Activated naive CD4-positive, alpha-beta T cell treated with anti-CD3 and anti-CD28 coated beads for 36 hours (primary cell): ENCODE measurements at regions not wholly inside any gene's neighbourhood (a gene's known extent, or its start where the extent isn't known, plus 50 kb on each side); places are given as distances from the start of the nearest gene placed in this dataset.

Experiments
- CTCF ChIA-PET: fragments of 350-600 bp; sonication (Branson Sonifier 250); formaldehyde crosslinking; loops from one replicate; lab custom pipeline; 2021; ENCODE audit warnings: antibody characterized with exemption; lab: Charles Lee
- DNase-seq: peaks from one replicate; pipeline ENCODE4 v3.0.0-alpha.2; 2020
- H3K27ac Mint-ChIP-seq: one replicate; pipeline ENCODE4 v1.8.0; 2021; ENCODE audit warnings: mild to moderate bottlenecking, mixed read lengths
- H3K27me3 Mint-ChIP-seq: one replicate; pipeline ENCODE4 v1.8.0; 2021; ENCODE audit warnings: low read depth, mixed read lengths
- H3K36me3 Mint-ChIP-seq: one replicate; pipeline ENCODE4 v1.8.0; 2021; ENCODE audit warnings: low read depth, mixed read lengths
- H3K4me1 Mint-ChIP-seq: one replicate; pipeline ENCODE4 v1.8.0; 2021; ENCODE audit warnings: low read depth, mixed read lengths
- H3K4me3 Mint-ChIP-seq: one replicate; pipeline ENCODE4 v1.8.0; 2021; ENCODE audit warnings: mild to moderate bottlenecking, moderate library complexity, mixed read lengths
- H3K9me3 Mint-ChIP-seq: one replicate; pipeline ENCODE4 v1.8.0; 2021; ENCODE audit warnings: mixed read lengths
- intact Hi-C: fragments of 100-400 bp; cut with micrococcal nuclease; formaldehyde crosslinking; loops from one replicate; pipeline ENCODE4 v1.15.1; 2023

DNA sequence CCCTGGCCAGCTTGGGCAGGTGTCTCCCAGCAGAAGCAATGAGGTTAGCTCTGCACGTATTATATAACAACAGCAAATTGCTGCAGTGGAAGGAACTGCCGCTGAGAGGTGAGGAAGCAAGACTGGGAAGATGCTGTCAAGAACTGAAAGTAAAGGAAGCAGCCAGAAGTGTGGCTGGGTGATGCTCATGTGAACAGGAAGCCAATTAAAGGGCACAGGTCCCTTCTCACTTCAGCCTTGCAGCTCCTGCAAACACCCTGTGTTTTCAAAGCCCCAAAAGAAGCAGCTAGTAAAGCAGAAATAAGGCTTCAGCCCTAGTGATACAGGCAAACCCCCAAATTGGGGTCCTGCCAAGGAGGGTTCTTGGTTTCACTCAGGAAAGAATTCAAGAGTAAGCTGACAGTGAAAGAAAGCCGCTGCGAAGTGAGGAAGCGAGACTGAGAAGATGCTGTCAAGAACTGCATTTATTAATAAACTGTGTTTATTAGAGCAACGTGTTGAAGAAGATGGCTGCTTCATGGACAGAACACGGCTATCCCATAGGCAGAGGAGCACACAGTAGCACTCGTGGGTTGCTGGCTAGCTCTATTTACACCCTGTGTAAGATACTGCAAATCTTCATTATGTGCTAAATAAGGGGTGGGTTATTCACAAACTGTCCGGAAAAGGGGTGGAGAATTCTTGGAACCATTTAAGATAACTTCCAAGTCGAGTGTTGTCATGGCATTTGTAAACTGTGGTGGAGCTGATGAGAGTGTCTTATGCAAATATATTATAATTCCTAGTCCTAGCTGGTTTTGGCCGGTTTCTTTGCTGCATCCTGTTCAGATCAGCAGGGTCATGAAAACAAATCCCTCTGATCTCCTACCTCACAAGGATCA lies 152.2 kb downstream of the LINC00237 start:
- H3K4me1 Mint-ChIP-seq, result no peaks in the 10 kb centered on the region
- H3K4me3 Mint-ChIP-seq, result no peak overlapping the region
- no peak for DNase-seq
- no peaks in the 10 kb centered on the region for H3K36me3 Mint-ChIP-seq
- intact Hi-C loops, result no loop called here
- CTCF ChIA-PET, result no interaction called here
- H3K27ac Mint-ChIP-seq, result no peak overlapping the region
- H3K27me3 Mint-ChIP-seq, result peaks cover 15% of the 10 kb centered on the region
- H3K9me3 Mint-ChIP-seq, result no peaks in the 10 kb centered on the region

GRCh38 chr20:20950620-20951019 lies 155.5 kb downstream of the LINC00237 start:
- H3K4me3 Mint-ChIP-seq, result no peak overlapping the region
- no peaks in the 10 kb centered on the region for H3K4me1 Mint-ChIP-seq
- H3K9me3 Mint-ChIP-seq, result peaks cover 2% of the 10 kb centered on the region
- H3K27ac Mint-ChIP-seq, result no peak overlapping the region
- H3K36me3 Mint-ChIP-seq, result no peaks in the 10 kb centered on the region
- intact Hi-C loops, result no loop called here
- peaks cover 15% of the 10 kb centered on the region for H3K27me3 Mint-ChIP-seq
- DNase-seq, result no peak
- CTCF ChIA-PET, result interaction anchor here (0.5 to 0.6 kb wide), 3 partner anchors 18 to 318 kb away, joined by 3 to 4 read pairs (median 3); no protein-coding TSS in a partner anchor

GRCh38 chr20:20946122-20946759 lies 159.9 kb downstream of the LINC00237 start:
- Mint-ChIP-seq H3K4me1 (no peaks in the 10 kb centered on the region), H3K27ac (no peak overlapping the region), H3K27me3 (peaks cover 7% of the 10 kb centered on the region), H3K36me3 (no peaks in the 10 kb centered on the region), H3K4me3 (no peak overlapping the region), H3K9me3 (peaks cover 4% of the 10 kb centered on the region)
- intact Hi-C loops, result no loop called here
- CTCF ChIA-PET, result interaction anchor here (1.1 kb wide), 1 partner anchor 10 kb away, joined by 4 read pairs; no protein-coding TSS in a partner anchor
- no peak for DNase-seq

- no peak for DNase-seq
- CTCF ChIA-PET, result no interaction called here
- H3K27me3 Mint-ChIP-seq, result peaks cover 6% of the 10 kb centered on the region
- no peaks in the 10 kb centered on the region for H3K4me1 Mint-ChIP-seq
- H3K4me3 Mint-ChIP-seq, result no peak overlapping the region
- H3K27ac Mint-ChIP-seq, result no peak overlapping the region
- no peaks in the 10 kb centered on the region for H3K36me3 Mint-ChIP-seq
- peaks cover 2% of the 10 kb centered on the region for H3K9me3 Mint-ChIP-seq
- intact Hi-C loops, result no loop called here
These were observed 164.7 kb downstream of the LINC00237 start for GRCh38 chr20:20941468-20941889.

DNA sequence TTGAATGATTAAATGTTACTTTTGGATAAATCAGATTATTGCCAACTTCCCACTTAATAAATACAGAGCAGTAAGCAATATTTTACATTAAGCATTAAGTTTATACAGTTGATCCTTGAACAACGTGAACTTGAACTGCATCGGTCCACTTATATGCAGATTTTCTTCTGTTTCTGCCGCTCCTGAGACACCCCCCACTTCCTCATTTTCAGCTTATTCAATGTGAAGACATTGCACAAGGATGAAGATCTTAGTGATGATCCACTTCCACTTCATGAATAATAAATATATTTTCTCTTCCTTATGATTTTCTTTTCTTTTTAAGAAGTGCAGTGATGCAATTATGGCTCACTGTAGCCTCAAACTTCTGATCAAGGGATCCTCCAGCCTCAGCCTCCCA lies 167.2 kb downstream of the LINC00237 start:
- H3K4me1 Mint-ChIP-seq, result no peaks in the 10 kb centered on the region
- no peak overlapping the region for H3K27ac Mint-ChIP-seq
- no peak for DNase-seq
- no peaks in the 10 kb centered on the region for H3K9me3 Mint-ChIP-seq
- H3K36me3 Mint-ChIP-seq, result no peaks in the 10 kb centered on the region
- no peak overlapping the region for H3K4me3 Mint-ChIP-seq
- intact Hi-C loops, result loop anchor here (10.0 kb wide), 1 partner anchor 56 kb away; no protein-coding TSS in a partner anchor
- H3K27me3 Mint-ChIP-seq, result peaks cover 6% of the 10 kb centered on the region
- CTCF ChIA-PET, result no interaction called here

DNA sequence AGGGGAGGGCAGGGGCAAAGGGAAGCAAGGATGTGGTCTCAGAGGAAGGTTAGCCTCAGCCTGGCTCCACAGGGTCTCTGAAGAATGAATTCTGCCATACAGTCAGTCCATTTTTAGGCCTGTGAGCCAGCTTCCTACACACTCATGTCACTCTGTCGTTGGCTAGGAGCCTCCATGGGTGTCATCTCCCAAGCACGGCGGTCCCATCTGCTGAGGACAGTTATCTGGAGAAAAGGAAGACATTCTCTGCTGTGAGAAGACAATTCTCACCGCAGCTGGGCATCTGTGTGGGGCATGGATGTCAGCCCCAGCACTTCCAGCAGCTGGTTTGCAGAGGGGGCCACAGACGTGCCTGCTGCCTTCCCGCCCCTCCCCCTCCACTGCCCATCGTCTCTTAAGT lies 167.6 kb downstream of the LINC00237 start:
- Mint-ChIP-seq H3K27ac (no peak overlapping the region), H3K9me3 (no peaks in the 10 kb centered on the region), H3K4me1 (no peaks in the 10 kb centered on the region), H3K27me3 (peaks cover 6% of the 10 kb centered on the region), H3K4me3 (no peak overlapping the region), H3K36me3 (no peaks in the 10 kb centered on the region)
- CTCF ChIA-PET, result no interaction called here
- intact Hi-C loops, result loop anchor here (10.0 kb wide), 1 partner anchor 56 kb away; no protein-coding TSS in a partner anchor
- DNase-seq, result no peak

GRCh38 chr20:20938131-20938530 lies 168.0 kb downstream of the LINC00237 start:
- CTCF ChIA-PET, result no interaction called here
- no peak overlapping the region for H3K27ac Mint-ChIP-seq
- intact Hi-C loops, result loop anchor here (10.0 kb wide), 1 partner anchor 57 kb away; no protein-coding TSS in a partner anchor
- H3K36me3 Mint-ChIP-seq, result no peaks in the 10 kb centered on the region
- no peaks in the 10 kb centered on the region for H3K9me3 Mint-ChIP-seq
- DNase-seq, result no peak
- peaks cover 6% of the 10 kb centered on the region for H3K27me3 Mint-ChIP-seq
- no peaks in the 10 kb centered on the region for H3K4me1 Mint-ChIP-seq
- H3K4me3 Mint-ChIP-seq, result no peak overlapping the region

DNA sequence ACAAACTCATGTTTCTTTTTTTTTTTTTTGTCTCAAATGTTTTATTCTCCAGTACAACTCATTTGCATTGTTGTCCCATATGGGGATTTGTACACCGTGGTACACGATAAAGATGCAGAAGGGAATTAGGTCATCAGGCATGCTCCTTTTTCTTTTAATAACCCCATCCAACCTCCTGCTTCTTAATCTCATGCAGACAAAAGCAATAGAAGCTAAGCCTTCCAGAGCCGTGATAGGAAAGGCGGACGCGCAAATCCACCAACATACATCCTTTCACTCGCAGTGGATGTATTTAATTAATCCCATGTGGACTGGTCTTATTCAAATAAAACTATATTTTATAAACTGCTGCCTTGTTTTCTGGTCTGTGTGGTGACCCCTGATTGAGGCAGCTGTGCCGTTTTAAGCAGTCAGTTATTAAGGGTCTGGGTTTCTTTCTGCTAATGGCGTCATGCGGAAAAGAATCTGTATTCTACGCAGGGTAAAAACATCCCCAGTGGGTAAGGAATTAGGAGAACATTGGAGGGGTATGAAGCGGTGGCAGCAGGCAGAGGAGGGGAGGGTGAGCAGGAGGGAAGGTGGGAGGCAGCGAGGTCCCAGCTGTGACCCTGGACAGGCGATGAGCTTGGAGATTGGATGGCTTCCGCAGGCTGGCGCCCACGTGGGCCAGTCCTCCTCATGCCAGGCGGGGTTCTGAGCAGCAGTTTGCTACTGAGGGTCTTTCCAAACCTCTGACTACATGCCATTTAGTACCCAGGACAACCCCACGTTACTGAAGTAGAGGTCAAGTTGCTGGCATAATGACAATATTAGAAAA lies 172.8 kb downstream of the LINC00237 start:
- intact Hi-C loops, result loop anchor here (10.0 kb wide), 1 partner anchor 61 kb away; no protein-coding TSS in a partner anchor
- Mint-ChIP-seq H3K36me3 (no peaks in the 10 kb centered on the region), H3K4me3 (no peak overlapping the region), H3K9me3 (no peaks in the 10 kb centered on the region), H3K27ac (no peak overlapping the region), H3K4me1 (no peaks in the 10 kb centered on the region), H3K27me3 (peaks cover 12% of the 10 kb centered on the region)
- CTCF ChIA-PET, result interaction anchor here (0.9 kb wide), 1 partner anchor 17 kb away, joined by 4 read pairs; no protein-coding TSS in a partner anchor
- DNase-seq, result no peak

DNA sequence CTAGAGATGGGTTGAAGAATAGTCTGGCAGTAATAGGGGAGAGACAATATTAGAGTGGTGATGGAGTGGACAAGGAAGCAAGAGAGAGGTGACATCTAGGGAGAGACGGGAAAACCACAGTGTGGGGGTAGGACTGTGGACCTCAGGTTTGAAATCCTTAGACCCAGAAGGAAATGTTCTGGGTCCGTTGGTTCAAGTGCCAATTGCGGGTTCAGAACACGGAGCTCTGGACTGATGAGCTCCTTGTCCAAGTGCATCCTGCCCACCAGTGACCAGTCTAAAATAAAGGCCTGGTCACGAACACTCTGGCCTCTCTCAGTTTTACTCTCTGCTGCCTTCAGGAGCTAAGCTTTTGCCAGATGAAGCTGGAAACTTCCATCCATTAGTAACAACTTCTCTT lies 174.0 kb downstream of the LINC00237 start:
- Mint-ChIP-seq H3K36me3 (no peaks in the 10 kb centered on the region), H3K27ac (no peak overlapping the region)
- CTCF ChIA-PET, result interaction anchor here (0.9 kb wide), 1 partner anchor 19 kb away, joined by 4 read pairs; no protein-coding TSS in a partner anchor

GRCh38 chr20:20931632-20932031 lies 174.5 kb downstream of the LINC00237 start:
- H3K9me3 Mint-ChIP-seq, result no peaks in the 10 kb centered on the region
- no peak overlapping the region for H3K4me3 Mint-ChIP-seq
- no peak overlapping the region for H3K27ac Mint-ChIP-seq
- intact Hi-C loops, result loop anchor here (10.0 kb wide), 1 partner anchor 63 kb away; no protein-coding TSS in a partner anchor
- no peaks in the 10 kb centered on the region for H3K4me1 Mint-ChIP-seq
- no peaks in the 10 kb centered on the region for H3K36me3 Mint-ChIP-seq
- CTCF ChIA-PET, result no interaction called here
- no peak for DNase-seq
- peaks cover 16% of the 10 kb centered on the region for H3K27me3 Mint-ChIP-seq

More for the DNA sequence above, 174.0 kb downstream of the LINC00237 start:
- Mint-ChIP-seq H3K27me3 (peaks cover 11% of the 10 kb centered on the region), H3K4me1 (no peaks in the 10 kb centered on the region), H3K9me3 (no peaks in the 10 kb centered on the region), H3K4me3 (no peak overlapping the region)
- DNase-seq, result no peak
- intact Hi-C loops, result loop anchor here (10.0 kb wide), 1 partner anchor 63 kb away; no protein-coding TSS in a partner anchor

GRCh38 chr20:20931024-20931423 lies 175.1 kb downstream of the LINC00237 start:
- Mint-ChIP-seq H3K9me3 (no peaks in the 10 kb centered on the region), H3K27me3 (peaks cover 16% of the 10 kb centered on the region), H3K4me1 (no peaks in the 10 kb centered on the region), H3K36me3 (no peaks in the 10 kb centered on the region), H3K27ac (no peak overlapping the region), H3K4me3 (no peak overlapping the region)
- CTCF ChIA-PET, result interaction anchor here (0.6 kb wide), 1 partner anchor 20 kb away, joined by 3 read pairs; no protein-coding TSS in a partner anchor
- DNase-seq, result no peak
- intact Hi-C loops, result loop anchor here (10.0 kb wide), 1 partner anchor 64 kb away; no protein-coding TSS in a partner anchor
